T-helper 2 cell treated with Interferon-gamma antibody and Interleukin-4, amounts not matched to agents 5 μg/mL and 100 μg/mL, for 36 hours (primary cell): ENCODE measurements at regions not wholly inside any gene's neighbourhood (a gene's known extent, or its start where the extent isn't known, plus 50 kb on each side); places are given as distances from the start of the nearest gene placed in this dataset.

Experiments used
- DNase-seq: peaks from one replicate; pipeline ENCODE4 v3.0.0; 2021; ENCODE audit warnings: low spot score
- H3K27ac Mint-ChIP-seq: one replicate; pipeline ENCODE4 v1.8.0; 2021; ENCODE audit warnings: mild to moderate bottlenecking, mixed read lengths
- H3K27me3 Mint-ChIP-seq: one replicate; pipeline ENCODE4 v1.8.0; 2021; ENCODE audit warnings: low read depth, mixed read lengths
- H3K36me3 Mint-ChIP-seq: one replicate; pipeline ENCODE4 v1.8.0; 2021; ENCODE audit warnings: low read depth, mixed read lengths
- H3K4me1 Mint-ChIP-seq: one replicate; pipeline ENCODE4 v1.8.0; 2021; ENCODE audit warnings: low read depth, mixed read lengths
- H3K4me3 Mint-ChIP-seq: one replicate; pipeline ENCODE4 v1.8.0; 2022; ENCODE audit warnings: mild to moderate bottlenecking, moderate library complexity, mixed read lengths
- H3K9me3 Mint-ChIP-seq: one replicate; pipeline ENCODE4 v1.8.0; 2021; ENCODE audit warnings: mixed read lengths

- Mint-ChIP-seq H3K9me3 (peaks cover 23% of the 10 kb centered on the region), H3K27ac (no peak overlapping the region), H3K27me3 (no peaks in the 10 kb centered on the region), H3K4me3 (no peak overlapping the region), H3K36me3 (no peaks in the 10 kb centered on the region), H3K4me1 (no peaks in the 10 kb centered on the region)
- DNase-seq: no peak
These were observed 1976.7 kb upstream of the ADGRL3 start for GRCh38 chr4:59223292-59223941.

DNA sequence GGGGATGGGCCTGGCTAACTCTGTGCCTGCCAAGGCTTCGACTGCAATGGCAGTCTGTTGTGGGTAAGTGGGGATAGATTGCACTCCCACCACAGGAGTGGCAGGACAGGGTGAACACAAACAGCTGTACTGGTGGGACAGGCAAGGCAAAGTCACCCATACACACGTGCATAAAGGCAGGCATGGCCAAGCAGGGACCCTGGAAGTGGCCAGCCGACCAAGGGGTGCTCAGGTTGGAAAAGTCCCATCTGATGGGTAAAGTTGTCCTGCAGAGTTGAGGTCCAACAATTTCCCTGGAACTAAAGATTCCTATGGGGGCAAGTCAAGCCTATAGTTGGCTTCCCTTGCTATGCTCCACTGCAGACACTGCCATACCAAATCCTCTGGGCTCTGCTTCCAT lies 1961.9 kb upstream of the ADGRL3 start:
- Mint-ChIP-seq H3K4me3 (no peak overlapping the region), H3K36me3 (no peaks in the 10 kb centered on the region), H3K27me3 (no peaks in the 10 kb centered on the region), H3K9me3 (peaks cover 55% of the 10 kb centered on the region), H3K27ac (no peak overlapping the region), H3K4me1 (no peaks in the 10 kb centered on the region)
- no peak for DNase-seq

DNA sequence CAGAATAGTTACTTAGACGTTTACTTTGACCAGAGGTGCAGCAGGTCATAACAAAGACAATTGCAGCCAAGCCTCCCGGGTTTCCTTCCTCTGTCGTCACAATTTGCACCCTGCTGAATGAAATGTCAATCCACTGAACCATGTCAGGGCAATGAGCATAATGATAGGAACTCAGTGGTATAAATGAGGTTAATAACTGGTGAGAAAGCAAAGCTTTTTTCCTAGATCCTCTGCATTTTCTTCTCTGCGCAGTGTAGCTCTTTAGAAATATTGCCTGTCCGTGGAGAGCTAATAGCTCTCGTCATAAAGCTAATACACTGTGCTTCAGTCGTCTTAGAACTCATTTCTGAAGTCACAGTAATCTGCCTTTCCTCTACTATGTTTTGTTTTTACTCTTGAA lies 1960.1 kb upstream of the ADGRL3 start:
- DNase-seq: no peak
- Mint-ChIP-seq H3K36me3 (no peaks in the 10 kb centered on the region), H3K4me3 (no peak overlapping the region), H3K9me3 (peaks cover 47% of the 10 kb centered on the region), H3K27me3 (no peaks in the 10 kb centered on the region), H3K27ac (no peak overlapping the region), H3K4me1 (no peaks in the 10 kb centered on the region)

GRCh38 chr4:59243038-59243437 lies 1957.1 kb upstream of the ADGRL3 start:
- peak overlapping the region; percentile 34 for H3K27ac Mint-ChIP-seq
- no peaks in the 10 kb centered on the region for H3K4me1 Mint-ChIP-seq
- H3K9me3 Mint-ChIP-seq: peaks cover 32% of the 10 kb centered on the region
- no peak overlapping the region for H3K4me3 Mint-ChIP-seq
- no peak for DNase-seq
- H3K36me3 Mint-ChIP-seq: no peaks in the 10 kb centered on the region
- no peaks in the 10 kb centered on the region for H3K27me3 Mint-ChIP-seq

DNA sequence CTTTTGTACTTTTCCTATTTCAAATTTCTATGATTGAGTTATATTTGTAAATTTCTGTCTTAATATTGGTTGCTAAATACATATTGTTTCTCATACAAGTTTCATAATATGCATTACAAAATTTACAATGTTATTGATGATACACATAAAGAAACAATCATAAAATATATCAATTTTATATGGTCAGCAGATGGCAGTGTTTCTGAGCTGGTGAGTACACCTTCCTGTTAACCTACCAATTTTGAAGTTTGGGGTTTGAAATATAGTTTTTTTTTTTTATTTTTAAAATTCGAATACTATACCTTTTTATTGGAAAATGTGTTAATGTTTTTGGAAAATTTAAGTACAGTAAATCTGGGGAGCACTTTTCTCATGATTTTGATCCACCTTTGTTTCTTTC lies 1953.1 kb upstream of the ADGRL3 start:
- DNase-seq: no peak
- peaks cover 16% of the 10 kb centered on the region for H3K9me3 Mint-ChIP-seq

DNA sequence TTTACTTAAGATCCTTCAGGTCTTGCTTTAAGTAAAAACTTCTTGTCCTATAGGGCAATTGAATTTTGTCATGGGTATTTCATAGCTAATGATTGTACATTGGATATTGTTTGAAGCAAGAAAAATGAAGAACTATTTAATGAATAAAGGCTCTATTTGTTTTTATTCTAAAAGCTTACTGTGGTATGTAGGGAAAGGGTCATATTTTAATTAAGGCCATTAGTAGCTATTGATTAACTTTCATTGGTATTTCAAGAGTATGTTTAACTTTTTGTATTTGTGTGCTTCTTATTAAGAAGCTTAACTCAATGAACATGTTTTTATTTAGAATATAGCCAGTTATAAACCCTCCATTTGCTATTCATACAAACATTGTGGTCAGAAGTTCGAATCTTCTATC lies 1951.8 kb upstream of the ADGRL3 start:
- Mint-ChIP-seq H3K27ac (no peak overlapping the region), H3K27me3 (no peaks in the 10 kb centered on the region), H3K36me3 (no peaks in the 10 kb centered on the region), H3K4me3 (no peak overlapping the region), H3K9me3 (peaks cover 9% of the 10 kb centered on the region), H3K4me1 (no peaks in the 10 kb centered on the region)
- DNase-seq: no peak

More for the DNA sequence above, 1953.1 kb upstream of the ADGRL3 start:
- no peaks in the 10 kb centered on the region for H3K36me3 Mint-ChIP-seq
- H3K27ac Mint-ChIP-seq: no peak overlapping the region
- H3K4me3 Mint-ChIP-seq: no peak overlapping the region
- no peaks in the 10 kb centered on the region for H3K27me3 Mint-ChIP-seq
- H3K4me1 Mint-ChIP-seq: no peaks in the 10 kb centered on the region

- no peak overlapping the region for H3K4me3 Mint-ChIP-seq
- H3K9me3 Mint-ChIP-seq: peaks cover 7% of the 10 kb centered on the region
- H3K27me3 Mint-ChIP-seq: no peaks in the 10 kb centered on the region
- H3K4me1 Mint-ChIP-seq: no peaks in the 10 kb centered on the region
- no peak overlapping the region for H3K27ac Mint-ChIP-seq
- no peak for DNase-seq
- no peaks in the 10 kb centered on the region for H3K36me3 Mint-ChIP-seq
These were observed 1951.0 kb upstream of the ADGRL3 start for GRCh38 chr4:59249110-59249509.

- Mint-ChIP-seq H3K4me3 (no peak overlapping the region), H3K9me3 (peaks cover 21% of the 10 kb centered on the region), H3K27ac (no peak overlapping the region), H3K27me3 (no peaks in the 10 kb centered on the region), H3K4me1 (no peaks in the 10 kb centered on the region), H3K36me3 (no peaks in the 10 kb centered on the region)
- no peak for DNase-seq
These were observed 1942.1 kb upstream of the ADGRL3 start for GRCh38 chr4:59258002-59258401.

- Mint-ChIP-seq H3K36me3 (no peaks in the 10 kb centered on the region), H3K27me3 (no peaks in the 10 kb centered on the region), H3K4me1 (no peaks in the 10 kb centered on the region), H3K27ac (no peak overlapping the region), H3K4me3 (no peak overlapping the region), H3K9me3 (peaks cover 18% of the 10 kb centered on the region)
- no peak for DNase-seq
These were observed 1892.5 kb upstream of the ADGRL3 start for GRCh38 chr4:59307609-59308008.

- no peak for DNase-seq
- Mint-ChIP-seq H3K27ac (no peak overlapping the region), H3K4me1 (no peaks in the 10 kb centered on the region), H3K36me3 (no peaks in the 10 kb centered on the region), H3K27me3 (no peaks in the 10 kb centered on the region), H3K4me3 (no peak overlapping the region), H3K9me3 (peaks cover 24% of the 10 kb centered on the region)
These were observed 1885.5 kb upstream of the ADGRL3 start for GRCh38 chr4:59314637-59315036.

- Mint-ChIP-seq H3K4me1 (no peaks in the 10 kb centered on the region), H3K4me3 (no peak overlapping the region), H3K27me3 (no peaks in the 10 kb centered on the region), H3K9me3 (peaks cover 12% of the 10 kb centered on the region), H3K36me3 (no peaks in the 10 kb centered on the region), H3K27ac (no peak overlapping the region)
- DNase-seq: no peak
These were observed 1860.5 kb upstream of the ADGRL3 start for GRCh38 chr4:59339631-59340030.

- Mint-ChIP-seq H3K36me3 (no peaks in the 10 kb centered on the region), H3K27ac (no peak overlapping the region), H3K27me3 (no peaks in the 10 kb centered on the region), H3K4me3 (no peak overlapping the region), H3K4me1 (no peaks in the 10 kb centered on the region), H3K9me3 (peaks cover 17% of the 10 kb centered on the region)
- no peak for DNase-seq
These were observed 1858.6 kb upstream of the ADGRL3 start for GRCh38 chr4:59341506-59341905.

DNA sequence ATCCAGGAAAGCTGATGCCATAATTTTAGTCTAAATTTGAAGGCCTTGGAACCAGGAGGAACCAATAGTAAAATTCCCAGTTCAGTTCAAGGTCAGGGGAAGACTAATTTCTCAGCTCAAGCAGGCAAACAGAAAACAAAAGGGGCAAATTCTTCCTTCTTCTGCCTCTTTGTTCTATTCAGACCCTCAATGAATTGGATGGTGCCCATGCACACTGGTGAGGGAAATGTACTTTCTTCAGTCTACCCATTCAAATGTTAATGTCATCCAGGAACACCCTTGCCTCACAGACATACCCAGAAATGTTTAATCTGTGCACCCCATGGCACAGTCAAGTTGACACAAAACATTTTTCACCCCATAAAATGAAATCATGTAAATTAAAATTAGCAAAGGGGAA lies 1851.2 kb upstream of the ADGRL3 start:
- no peak for DNase-seq
- no peaks in the 10 kb centered on the region for H3K27me3 Mint-ChIP-seq
- no peaks in the 10 kb centered on the region for H3K4me1 Mint-ChIP-seq
- H3K36me3 Mint-ChIP-seq: no peaks in the 10 kb centered on the region
- H3K9me3 Mint-ChIP-seq: peaks cover 9% of the 10 kb centered on the region
- no peak overlapping the region for H3K4me3 Mint-ChIP-seq
- no peak overlapping the region for H3K27ac Mint-ChIP-seq

DNA sequence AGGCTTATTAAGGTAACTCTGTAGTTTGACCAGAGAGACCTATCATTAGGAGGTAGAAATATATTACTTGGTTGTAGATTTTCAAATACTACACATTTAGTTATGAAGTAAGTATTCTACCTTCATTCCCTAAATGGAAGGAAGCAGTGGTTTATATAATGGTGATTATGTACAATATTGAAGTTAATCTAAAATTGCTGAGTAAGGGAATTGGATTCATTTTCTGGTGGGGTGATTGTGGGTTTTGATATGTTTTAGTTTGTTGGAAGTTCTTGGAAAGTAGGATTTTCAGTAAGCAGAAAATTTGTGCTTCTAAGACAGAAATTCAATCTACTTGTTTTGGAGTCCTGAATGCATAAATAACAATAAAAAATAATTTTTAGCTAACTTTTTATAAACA lies 1830.9 kb upstream of the ADGRL3 start:
- Mint-ChIP-seq H3K9me3 (peaks cover 28% of the 10 kb centered on the region), H3K27ac (no peak overlapping the region), H3K4me3 (no peak overlapping the region), H3K4me1 (no peaks in the 10 kb centered on the region), H3K27me3 (no peaks in the 10 kb centered on the region), H3K36me3 (no peaks in the 10 kb centered on the region)
- no peak for DNase-seq

DNA sequence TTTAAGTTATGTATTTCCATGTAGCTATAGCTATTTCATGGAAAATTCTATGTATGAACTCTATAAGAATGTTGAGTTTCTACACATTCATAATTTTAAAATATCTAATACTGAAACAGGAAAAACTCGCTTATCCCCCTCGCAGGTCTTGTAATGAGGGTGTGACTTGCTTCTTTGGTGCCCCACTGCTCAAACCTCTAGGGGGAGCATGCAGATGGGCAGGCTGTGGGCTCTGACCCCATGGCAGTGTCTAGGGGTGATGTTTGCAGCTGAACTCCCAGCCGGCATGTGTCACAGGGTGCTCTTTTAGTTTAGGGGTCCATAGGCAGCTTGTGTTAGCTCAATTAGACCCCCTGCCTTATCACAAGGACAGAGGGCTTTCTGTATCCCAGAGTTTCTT lies 1825.7 kb upstream of the ADGRL3 start:
- Mint-ChIP-seq H3K4me1 (no peaks in the 10 kb centered on the region), H3K36me3 (no peaks in the 10 kb centered on the region), H3K27me3 (no peaks in the 10 kb centered on the region), H3K27ac (no peak overlapping the region), H3K9me3 (peaks cover 24% of the 10 kb centered on the region), H3K4me3 (no peak overlapping the region)
- DNase-seq: no peak
